ENCODE measurements at regions not wholly inside any gene's neighbourhood (a gene's known extent, or its start where the extent isn't known, plus 50 kb on each side); places are given as distances from the start of the nearest gene placed in this dataset.
"Not testable (repeated sequence)": the region's sequence is repeated elsewhere in the genome, so short reads cannot be mapped to it uniquely, and the experiment has no call there.

DNA sequence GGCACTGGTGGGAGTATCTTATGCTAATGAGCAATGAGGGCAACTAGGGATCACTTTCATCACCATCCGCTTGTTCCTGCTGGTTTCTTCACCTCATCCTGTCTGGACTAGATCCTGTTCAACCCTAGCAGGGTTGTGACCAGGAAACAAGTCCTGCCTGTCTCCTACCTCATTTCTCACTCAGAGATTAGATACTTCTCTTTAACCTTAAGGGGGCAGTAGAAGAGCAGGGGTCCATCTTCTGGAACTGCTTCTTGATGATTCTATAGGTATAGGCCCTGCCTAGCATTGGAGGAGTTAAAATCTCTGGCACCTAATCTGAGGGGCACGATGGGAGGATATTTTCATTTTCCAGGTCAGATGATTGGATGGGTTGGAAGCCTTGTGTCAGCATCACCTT is 415.5 kb downstream of the TGIF2LX start:
- H3K27ac ChIP-seq = not testable (repeated sequence)
- TF ChIP-seq, protein P1, sequence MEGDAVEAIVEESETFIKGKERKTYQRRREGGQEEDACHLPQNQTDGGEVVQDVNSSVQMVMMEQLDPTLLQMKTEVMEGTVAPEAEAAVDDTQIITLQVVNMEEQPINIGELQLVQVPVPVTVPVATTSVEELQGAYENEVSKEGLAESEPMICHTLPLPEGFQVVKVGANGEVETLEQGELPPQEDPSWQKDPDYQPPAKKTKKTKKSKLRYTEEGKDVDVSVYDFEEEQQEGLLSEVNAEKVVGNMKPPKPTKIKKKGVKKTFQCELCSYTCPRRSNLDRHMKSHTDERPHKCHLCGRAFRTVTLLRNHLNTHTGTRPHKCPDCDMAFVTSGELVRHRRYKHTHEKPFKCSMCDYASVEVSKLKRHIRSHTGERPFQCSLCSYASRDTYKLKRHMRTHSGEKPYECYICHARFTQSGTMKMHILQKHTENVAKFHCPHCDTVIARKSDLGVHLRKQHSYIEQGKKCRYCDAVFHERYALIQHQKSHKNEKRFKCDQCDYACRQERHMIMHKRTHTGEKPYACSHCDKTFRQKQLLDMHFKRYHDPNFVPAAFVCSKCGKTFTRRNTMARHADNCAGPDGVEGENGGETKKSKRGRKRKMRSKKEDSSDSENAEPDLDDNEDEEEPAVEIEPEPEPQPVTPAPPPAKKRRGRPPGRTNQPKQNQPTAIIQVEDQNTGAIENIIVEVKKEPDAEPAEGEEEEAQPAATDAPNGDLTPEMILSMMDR (conservative IDR thresholded peaks at IDR 0.05) = peak; percentile 6; the same call in 1 of the 2 replicates

DNA sequence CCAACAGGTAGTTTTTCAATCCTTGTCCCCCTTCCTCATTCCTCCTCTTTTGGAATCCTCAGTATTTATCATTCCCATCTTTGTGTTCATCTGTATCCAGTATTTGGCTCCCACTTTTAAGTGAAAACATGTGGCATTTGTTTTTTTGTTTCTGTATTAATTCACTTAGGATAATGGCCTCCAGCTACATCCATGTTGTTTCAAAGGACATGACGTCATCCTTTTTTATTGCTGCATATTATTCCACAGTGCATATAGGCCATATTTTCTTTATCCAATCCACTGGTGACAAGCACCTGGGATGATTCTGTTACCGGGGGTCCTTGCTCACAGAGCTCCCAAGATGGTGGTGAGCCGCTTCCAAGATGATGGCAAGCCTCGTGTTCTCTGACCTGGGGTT is 447.9 kb downstream of the TGIF2LX start:
- H3K27ac ChIP-seq = not testable (repeated sequence)

DNA sequence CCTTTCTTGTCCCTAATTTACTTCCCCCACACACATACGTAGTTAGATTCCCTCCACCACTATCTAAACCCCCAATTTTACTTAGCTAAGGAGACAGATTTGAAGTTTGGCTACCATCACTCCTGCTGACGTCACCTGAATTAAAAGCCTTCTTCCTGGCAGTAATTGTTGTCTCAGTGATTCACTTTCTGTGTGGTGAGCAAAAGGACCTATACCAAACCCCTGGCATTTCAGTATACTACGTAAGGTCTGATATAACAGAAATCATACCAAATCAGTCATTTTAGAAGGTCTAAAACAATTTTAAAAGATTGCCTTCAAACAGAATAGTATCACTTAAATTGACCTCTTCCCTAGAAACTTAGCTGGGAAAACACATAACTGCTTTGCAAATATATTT is 476.3 kb downstream of the TGIF2LX start:
- not testable (repeated sequence) for H3K27ac ChIP-seq

DNA sequence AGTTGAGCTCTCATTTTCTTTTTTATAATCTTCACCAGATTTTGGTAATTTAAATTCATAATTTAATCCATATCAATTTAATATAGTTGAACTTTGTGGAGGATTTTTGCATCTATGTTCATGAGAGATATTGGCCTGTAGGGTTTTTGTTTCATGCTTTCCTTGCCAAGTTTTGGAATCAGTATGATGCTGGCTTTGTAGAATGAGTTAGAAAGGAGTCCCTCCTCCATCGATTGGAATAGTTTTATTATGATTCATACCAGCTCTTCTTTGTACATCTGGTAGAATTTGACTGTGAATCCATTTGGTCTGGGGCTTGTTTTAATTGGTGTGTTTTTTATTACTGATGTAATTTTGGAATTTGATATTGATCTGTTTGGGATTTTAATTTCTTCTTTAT is 480.5 kb downstream of the TGIF2LX start:
- not testable (repeated sequence) for H3K27ac ChIP-seq

DNA sequence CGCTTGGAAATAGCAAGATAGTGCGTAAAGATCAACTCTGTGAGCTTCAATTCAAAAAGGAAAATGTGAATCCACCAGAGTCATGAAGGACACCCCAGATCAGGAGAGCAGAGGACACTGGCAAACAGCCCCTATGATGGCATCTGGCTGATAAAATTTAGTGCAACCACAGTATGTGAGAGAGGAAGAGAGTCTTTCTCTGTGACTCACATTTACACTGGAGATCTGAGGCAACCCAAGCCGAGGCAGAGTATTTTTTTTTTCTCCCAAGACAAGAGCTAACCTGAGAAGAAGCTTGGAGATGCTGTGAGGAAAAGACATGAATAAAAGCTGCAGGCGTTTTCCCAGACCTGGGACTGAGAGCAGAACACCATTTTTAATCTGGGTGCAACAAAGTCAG is 482.2 kb downstream of the TGIF2LX start:
- not testable (repeated sequence) for H3K27ac ChIP-seq

DNA sequence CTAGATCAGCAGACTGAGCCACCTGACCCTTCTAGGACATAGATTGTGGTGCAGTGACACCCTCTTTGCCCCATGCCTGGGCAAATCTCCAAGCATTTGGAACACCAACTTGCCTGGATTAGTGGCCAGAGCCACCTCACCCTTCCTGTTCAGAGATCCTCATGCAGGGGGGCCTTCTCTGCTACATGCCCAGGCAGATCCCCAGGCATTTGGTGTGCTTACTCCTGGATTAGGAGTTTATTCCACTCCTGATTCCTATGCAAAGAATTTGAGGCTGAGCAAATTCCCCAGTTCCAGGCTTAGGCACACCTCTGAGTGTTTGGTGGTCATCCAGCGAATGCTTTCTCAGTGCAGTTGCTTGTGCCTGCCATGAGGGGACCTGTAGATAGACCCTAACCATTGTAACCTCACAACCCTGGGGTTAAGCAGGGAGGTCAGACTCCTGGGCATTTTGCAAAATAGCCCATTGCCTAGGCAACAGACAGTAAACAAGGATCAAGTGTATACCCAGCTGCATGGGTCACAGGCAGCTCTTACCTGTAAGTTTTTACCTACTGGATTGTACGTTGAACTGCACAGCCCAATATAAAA is 483.2 kb downstream of the TGIF2LX start:
- not testable (repeated sequence) for H3K27ac ChIP-seq

DNA sequence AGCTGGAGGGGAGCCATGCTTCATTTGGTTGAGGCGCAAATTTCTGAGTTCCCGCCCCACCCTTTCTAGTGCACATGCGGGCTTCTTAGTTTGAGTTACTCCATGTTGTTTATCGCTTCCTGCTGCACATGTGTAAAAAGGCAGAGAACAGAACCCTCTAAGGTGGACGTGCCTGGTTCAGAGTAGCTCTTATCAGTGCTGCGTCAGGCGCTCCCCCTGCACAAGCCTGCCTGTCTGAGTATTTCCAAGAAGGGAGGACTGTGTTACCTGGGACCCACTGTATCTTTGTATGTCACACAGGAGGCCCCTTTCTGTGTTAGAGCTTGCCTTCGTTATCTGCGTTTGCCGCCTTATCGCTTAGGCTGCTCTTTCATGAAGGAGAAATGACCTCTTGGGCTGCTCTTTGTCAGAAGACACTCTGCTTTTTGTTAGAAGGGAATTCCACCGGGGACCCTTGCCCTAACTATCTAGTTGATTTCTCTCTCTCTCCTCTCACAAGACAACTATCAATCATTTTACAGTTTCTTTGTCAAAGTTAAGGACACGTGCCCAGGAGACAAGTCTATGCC is 532.1 kb downstream of the TGIF2LX start:
- H3K27ac ChIP-seq = not testable (repeated sequence)

DNA sequence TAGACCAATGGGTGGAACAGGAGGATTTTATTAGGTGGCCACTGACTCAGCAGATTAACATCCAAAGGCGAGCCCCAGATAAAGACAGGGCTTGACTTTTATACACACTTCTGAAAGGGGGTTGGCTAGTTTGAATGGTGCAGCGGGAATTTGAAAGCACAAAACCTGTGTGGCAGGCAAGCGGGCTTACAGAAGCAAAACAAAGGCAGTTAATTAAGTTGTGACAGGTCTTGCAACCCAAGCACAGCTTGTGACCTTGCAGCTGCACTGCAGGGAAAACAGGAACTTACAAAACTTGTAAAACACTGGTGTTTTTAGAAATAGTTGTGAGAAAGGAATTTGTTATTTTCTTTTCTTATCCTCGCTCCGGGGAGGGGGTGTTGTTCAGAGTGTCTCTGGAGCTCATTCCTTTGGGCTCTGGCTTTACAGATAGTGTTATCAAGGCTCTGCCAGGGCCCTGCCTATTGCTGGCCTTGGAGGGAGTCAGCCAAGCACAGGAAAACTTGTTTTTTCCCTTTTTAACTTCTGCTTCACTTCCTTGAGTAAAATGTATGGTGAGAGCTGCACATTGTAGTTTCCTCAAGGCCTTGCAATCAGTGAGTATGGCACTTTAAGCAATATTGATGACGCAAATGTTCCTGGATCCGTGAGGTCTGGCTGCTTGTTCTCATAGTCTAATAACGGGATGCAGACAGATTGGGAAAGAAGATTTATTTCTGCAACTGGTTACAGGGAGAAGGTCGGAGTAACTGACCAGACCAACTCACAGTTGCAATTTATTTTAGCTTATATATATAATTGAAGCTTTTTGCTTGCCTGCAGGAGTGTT is 536.6 kb downstream of the TGIF2LX start:
- H3K27ac ChIP-seq = not testable (repeated sequence)

DNA sequence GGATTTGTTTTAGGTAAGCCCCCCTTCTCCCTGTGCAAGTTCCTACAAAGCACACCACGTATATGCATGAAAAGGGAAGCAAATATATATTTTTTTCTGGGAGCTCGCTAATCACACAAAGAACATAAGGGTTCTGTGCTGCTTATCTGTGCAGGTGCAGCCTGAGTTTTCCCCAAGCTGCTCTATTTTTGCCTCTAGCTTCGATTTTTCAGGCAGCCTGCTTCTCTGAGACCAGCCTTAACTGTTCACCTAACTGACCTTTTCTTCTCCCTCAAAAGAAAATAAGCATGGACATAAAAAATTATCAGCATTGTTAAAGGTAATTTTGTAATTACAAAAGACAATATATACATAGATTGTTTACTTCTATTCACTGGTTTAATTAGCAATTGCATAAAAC is 552.7 kb downstream of the TGIF2LX start:
- not testable (repeated sequence) for H3K27ac ChIP-seq

DNA sequence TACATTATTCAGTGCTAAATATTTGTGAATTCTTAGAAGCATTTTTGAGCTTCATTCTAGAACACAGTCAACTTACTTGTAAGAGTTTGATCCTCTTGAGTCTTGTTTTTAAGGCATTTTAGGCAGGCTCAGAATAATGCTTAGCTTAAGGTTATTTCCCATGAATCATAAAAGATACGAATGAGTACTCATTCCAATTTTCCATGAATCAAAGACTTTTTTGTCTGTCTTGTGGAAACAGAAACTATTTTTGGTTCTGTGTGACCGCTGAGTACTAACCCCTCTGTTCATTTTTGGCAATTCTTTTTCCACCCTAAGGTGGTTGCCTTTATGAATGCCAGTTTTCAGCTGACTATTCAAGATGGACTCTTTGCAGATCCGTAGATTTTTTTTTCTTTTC is 563.7 kb downstream of the TGIF2LX start:
- H3K27ac ChIP-seq = not testable (repeated sequence)

DNA sequence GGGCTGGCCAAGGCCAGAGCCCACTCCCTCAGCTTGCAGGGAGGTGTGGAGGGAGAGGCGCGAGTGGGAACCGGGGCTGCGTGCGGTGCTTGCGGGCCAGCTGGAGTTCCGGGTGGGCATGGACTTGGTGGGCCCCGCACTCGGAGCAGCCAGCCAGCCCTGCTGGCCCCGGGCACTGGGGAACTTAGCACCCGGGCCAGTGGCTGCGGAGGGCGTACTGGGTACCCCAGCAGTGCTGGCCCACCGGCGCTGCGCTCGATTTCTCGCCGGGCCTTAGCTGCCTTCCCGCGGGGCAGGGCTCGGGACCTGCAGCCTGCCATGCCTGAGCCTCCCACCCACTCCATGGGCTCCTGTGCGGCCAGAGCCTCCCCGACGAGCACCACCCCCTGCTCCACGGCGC is 599.6 kb downstream of the TGIF2LX start:
- not testable (repeated sequence) for H3K27ac ChIP-seq

DNA sequence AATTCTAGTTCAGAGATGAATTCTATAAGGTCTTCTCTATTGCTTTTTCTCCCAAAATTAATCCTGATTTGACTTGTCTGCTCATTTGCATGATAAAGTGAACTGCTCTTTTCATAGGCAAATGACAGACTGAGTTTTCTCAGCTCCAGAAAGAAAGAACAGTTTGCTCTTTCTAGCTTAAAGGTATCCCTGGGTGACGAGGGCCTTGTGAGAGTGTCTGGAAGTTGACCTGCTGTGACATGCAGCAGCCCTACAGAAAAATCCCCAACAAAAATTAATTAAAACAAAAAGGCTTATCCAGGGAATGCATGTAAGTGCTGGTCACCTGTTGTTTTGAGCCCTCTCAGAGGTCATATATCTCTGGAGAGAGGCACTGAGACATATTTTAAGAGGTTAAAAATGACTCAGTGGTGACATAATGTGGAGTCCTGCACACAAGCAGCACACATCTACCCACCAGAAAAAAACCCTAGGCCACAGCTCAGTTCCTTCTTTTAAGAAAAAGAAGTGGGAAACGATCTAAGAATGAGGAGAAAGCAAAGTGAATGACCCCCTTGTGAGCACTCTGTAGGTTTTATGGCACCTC is 602.8 kb downstream of the TGIF2LX start:
- not testable (repeated sequence) for H3K27ac ChIP-seq
